OCI-LY7 (cell line): ENCODE measurements at regions not wholly inside any gene's neighbourhood (a gene's known extent, or its start where the extent isn't known, plus 50 kb on each side); places are given as distances from the start of the nearest gene placed in this dataset.

Experiments used
- BruUV-seq: library from RNA; stranded (reverse); fragments of 400-500 nt; replicated peaks from 2 replicates; lab custom pipeline; 2021; lab: Mats Ljungman, UMichigan
- CTCF ChIA-PET: fragments of 300-600 bp; sonication (Branson Sonifier 250); formaldehyde crosslinking; loops from one replicate; lab custom pipeline; 2022; ENCODE audit warnings: antibody characterized with exemption; ENCODE audit not compliant: unreplicated experiment; lab: Charles Lee
- POLR2A ChIA-PET: fragments of 300-600 bp; sonication (Branson Sonifier 250); formaldehyde crosslinking; loops from one replicate; lab custom pipeline; 2022; ENCODE audit warnings: antibody characterized with exemption; lab: Charles Lee
- DNase-seq: peaks from one replicate; pipeline ENCODE4 v3.0.0-alpha.2; 2015; ENCODE audit warnings: low spot score
- H2AFZ ChIP-seq: fragments of 200-600 bp; sonication (generic), shearing (Covaris generic); 2 replicates; pipeline ENCODE4 v1.6.1; 2014; ENCODE audit warnings: mild to moderate bottlenecking, antibody characterized with exemption, low read length, moderate library complexity
- H3K27ac ChIP-seq: fragments of 200-600 bp; sonication (generic); 2 replicates; pipeline ENCODE4 v1.5.1; 2014; ENCODE audit warnings: mixed run types, low read depth, mild to moderate bottlenecking, moderate library complexity, low read length, inconsistent platforms; ENCODE audit not compliant: poor library complexity, severe bottlenecking
- H3K36me3 ChIP-seq: fragments of 200-600 bp; sonication (generic); 2 replicates; pipeline ENCODE4 v1.6.1; 2014; ENCODE audit warnings: mild to moderate bottlenecking, antibody characterized with exemption, low read length, moderate library complexity, mixed read lengths; ENCODE audit not compliant: insufficient read depth
- H3K4me1 ChIP-seq: fragments of 200-600 bp; sonication (generic); 2 replicates; pipeline ENCODE4 v1.5.1; 2014; ENCODE audit warnings: mild to moderate bottlenecking, low read length; ENCODE audit not compliant: insufficient read depth, poor library complexity, severe bottlenecking
- H3K4me2 ChIP-seq: fragments of 200-600 bp; sonication (generic); 2 replicates; pipeline ENCODE4 v1.6.1; 2014; ENCODE audit warnings: mild to moderate bottlenecking, low read length
- H3K4me3 ChIP-seq: fragments of 200-600 bp; sonication (generic); 2 replicates; pipeline ENCODE4 v1.5.1; 2014; ENCODE audit warnings: mild to moderate bottlenecking, low read depth, low read length; ENCODE audit not compliant: poor library complexity, severe bottlenecking
- H3K79me2 ChIP-seq: fragments of 200-600 bp; sonication (generic); 2 replicates; pipeline ENCODE4 v1.6.1; 2016; ENCODE audit warnings: low read depth, mild to moderate bottlenecking, low read length, moderate library complexity, mixed read lengths; ENCODE audit not compliant: insufficient read depth
- H3K9me2 ChIP-seq: fragments of 200-600 bp; sonication (generic); 2 replicates; pipeline ENCODE4 v1.6.1; 2016; ENCODE audit warnings: mild to moderate bottlenecking, low read length, mixed read lengths; ENCODE audit not compliant: insufficient read depth
- H3K9me3 ChIP-seq: fragments of 200-600 bp; sonication (generic); 2 replicates; pipeline ENCODE4 v1.6.1; 2014; ENCODE audit warnings: mild to moderate bottlenecking, mixed run types, low read length, mixed read lengths
- H4K20me1 ChIP-seq: fragments of 200-600 bp; sonication (generic); 2 replicates; pipeline ENCODE4 v1.6.1; 2014; ENCODE audit warnings: mild to moderate bottlenecking, antibody characterized with exemption, low read length, moderate library complexity, mixed read lengths; ENCODE audit not compliant: insufficient read depth
- EZH2phosphoT487 ChIP-seq: fragments of 200-600 bp; sonication (generic); IDR thresholded peaks from 2 replicates; pipeline ENCODE4 v1.6.1; 2018; ENCODE audit warnings: low read depth, borderline replicate concordance, mild to moderate bottlenecking, mixed run types, antibody characterized with exemption, low read length, moderate library complexity, mixed read lengths
- intact Hi-C: fragments of 100-400 bp; cut with micrococcal nuclease; formaldehyde crosslinking; loops from one replicate; pipeline ENCODE4 v1.10.0; 2022; ENCODE audit not compliant: unreplicated experiment
- TF ChIP-seq, protein P1 (sequence below): fragments of 200-600 bp; sonication (generic); conservative IDR thresholded peaks from 2 replicates; pipeline ENCODE4 v1.5.1; 2014; ENCODE audit warnings: mild to moderate bottlenecking, antibody characterized with exemption, low read length, moderate library complexity, mixed read lengths

DNA sequence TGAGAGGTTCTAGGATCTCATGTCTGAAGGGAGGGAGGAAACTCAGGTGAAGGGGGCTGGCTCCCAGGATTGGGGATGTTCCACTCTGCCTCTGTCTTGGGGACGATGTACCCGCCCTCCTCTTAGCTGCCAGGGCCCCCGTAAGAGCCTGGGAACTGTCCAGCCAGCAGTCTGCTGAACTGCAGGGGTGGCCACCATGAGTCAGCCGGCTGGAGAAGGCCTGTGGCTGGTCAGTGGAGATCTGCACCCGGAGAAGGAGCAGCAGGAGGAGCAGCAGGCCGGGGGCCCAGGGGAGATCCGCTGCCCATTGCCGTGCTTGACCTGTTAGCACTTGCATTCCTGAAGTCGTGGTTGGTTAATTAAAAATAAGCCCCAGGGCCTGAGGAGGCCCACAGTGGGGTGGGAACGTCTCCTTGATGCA is 180.3 kb downstream of the TFCP2L1 start:
- H4K20me1 ChIP-seq: no peaks in the 10 kb centered on the region
- ChIA-PET POLR2A (interaction anchor here (0.6 kb wide), 1 partner anchor 169 kb away, joined by 4 read pairs; no protein-coding TSS in a partner anchor), CTCF (no interaction called here)
- no peaks in the 10 kb centered on the region for H3K79me2 ChIP-seq
- H3K9me2 ChIP-seq: no peaks in the 10 kb centered on the region
- DNase-seq: no peak
- no TSS peak for BruUV-seq
- no peaks in the 10 kb centered on the region for H3K36me3 ChIP-seq
- H3K4me1 ChIP-seq: no peaks in the 10 kb centered on the region
- no peak for TF ChIP-seq EZH2phosphoT487
- TF ChIP-seq, protein P1, sequence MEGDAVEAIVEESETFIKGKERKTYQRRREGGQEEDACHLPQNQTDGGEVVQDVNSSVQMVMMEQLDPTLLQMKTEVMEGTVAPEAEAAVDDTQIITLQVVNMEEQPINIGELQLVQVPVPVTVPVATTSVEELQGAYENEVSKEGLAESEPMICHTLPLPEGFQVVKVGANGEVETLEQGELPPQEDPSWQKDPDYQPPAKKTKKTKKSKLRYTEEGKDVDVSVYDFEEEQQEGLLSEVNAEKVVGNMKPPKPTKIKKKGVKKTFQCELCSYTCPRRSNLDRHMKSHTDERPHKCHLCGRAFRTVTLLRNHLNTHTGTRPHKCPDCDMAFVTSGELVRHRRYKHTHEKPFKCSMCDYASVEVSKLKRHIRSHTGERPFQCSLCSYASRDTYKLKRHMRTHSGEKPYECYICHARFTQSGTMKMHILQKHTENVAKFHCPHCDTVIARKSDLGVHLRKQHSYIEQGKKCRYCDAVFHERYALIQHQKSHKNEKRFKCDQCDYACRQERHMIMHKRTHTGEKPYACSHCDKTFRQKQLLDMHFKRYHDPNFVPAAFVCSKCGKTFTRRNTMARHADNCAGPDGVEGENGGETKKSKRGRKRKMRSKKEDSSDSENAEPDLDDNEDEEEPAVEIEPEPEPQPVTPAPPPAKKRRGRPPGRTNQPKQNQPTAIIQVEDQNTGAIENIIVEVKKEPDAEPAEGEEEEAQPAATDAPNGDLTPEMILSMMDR: no peak
- no peak overlapping the region for H3K4me3 ChIP-seq
- no peak overlapping the region for H3K4me2 ChIP-seq
- intact Hi-C loops: no loop called here
- no peak overlapping the region for H2AFZ ChIP-seq
- no peak overlapping the region for H3K27ac ChIP-seq
- H3K9me3 ChIP-seq: no peaks in the 10 kb centered on the region

DNA sequence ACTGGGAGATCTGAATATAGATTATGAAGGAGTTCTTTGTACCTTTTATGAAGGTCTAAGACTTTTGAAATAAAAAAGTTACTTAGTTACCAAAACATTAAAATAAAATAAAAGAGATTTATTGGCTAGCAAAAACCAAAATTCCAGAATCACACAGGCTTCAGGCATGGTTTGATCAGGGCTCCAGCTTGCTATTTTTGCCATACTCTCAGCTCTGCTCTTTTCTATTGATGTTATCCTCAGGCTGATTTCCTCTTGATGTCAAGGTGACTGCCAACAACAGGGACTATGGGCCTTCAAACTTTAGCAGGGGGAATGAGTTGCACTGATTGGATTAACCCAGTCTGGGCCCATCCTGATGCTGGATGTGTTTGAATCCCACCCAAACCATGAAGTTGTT is 174.1 kb downstream of the TFCP2L1 start:
- Histone ChIP-seq H3K36me3 (no peaks in the 10 kb centered on the region), H4K20me1 (no peaks in the 10 kb centered on the region), H3K4me1 (no peaks in the 10 kb centered on the region), H3K79me2 (no peaks in the 10 kb centered on the region), H3K9me3 (no peaks in the 10 kb centered on the region), H2AFZ (no peak overlapping the region), H3K27ac (no peak overlapping the region), H3K4me2 (no peak overlapping the region), H3K9me2 (no peaks in the 10 kb centered on the region), H3K4me3 (no peak overlapping the region)
- ChIA-PET POLR2A (no interaction called here), CTCF (no interaction called here)
- DNase-seq: no peak
- BruUV-seq: no TSS peak
- TF ChIP-seq, protein P1: no peak
- TF ChIP-seq EZH2phosphoT487: no peak
- intact Hi-C loops: no loop called here

GRCh38 chr2:121118951-121119350 is 166.1 kb downstream of the TFCP2L1 start:
- no peak overlapping the region for H2AFZ ChIP-seq
- ChIA-PET POLR2A (no interaction called here), CTCF (no interaction called here)
- H3K4me3 ChIP-seq: no peak overlapping the region
- no peaks in the 10 kb centered on the region for H3K4me1 ChIP-seq
- no peak overlapping the region for H3K27ac ChIP-seq
- no peaks in the 10 kb centered on the region for H3K9me3 ChIP-seq
- no TSS peak for BruUV-seq
- TF ChIP-seq, protein P1: no peak
- TF ChIP-seq EZH2phosphoT487: no peak
- no peak for DNase-seq
- H3K9me2 ChIP-seq: no peaks in the 10 kb centered on the region
- H3K36me3 ChIP-seq: no peaks in the 10 kb centered on the region
- H4K20me1 ChIP-seq: no peaks in the 10 kb centered on the region
- intact Hi-C loops: no loop called here
- H3K79me2 ChIP-seq: no peaks in the 10 kb centered on the region
- H3K4me2 ChIP-seq: no peak overlapping the region
